HuH-7.5 (cell line): ENCODE measurements at regions not wholly inside any gene's neighbourhood (a gene's known extent, or its start where the extent isn't known, plus 50 kb on each side); places are given as distances from the start of the nearest gene placed in this dataset.
"Not testable (repeated sequence)": the region's sequence is repeated elsewhere in the genome, so short reads cannot be mapped to it uniquely, and the experiment has no call there.

ENCODE experiments used
- DNase-seq: peaks from one replicate; pipeline ENCODE4 v3.0.0; 2011; ENCODE audit warnings: low spot score

- no peak for DNase-seq
Observed at GRCh38 chr2:172288603-172289002, 138.8 kb upstream of the ITGA6 start.

DNA sequence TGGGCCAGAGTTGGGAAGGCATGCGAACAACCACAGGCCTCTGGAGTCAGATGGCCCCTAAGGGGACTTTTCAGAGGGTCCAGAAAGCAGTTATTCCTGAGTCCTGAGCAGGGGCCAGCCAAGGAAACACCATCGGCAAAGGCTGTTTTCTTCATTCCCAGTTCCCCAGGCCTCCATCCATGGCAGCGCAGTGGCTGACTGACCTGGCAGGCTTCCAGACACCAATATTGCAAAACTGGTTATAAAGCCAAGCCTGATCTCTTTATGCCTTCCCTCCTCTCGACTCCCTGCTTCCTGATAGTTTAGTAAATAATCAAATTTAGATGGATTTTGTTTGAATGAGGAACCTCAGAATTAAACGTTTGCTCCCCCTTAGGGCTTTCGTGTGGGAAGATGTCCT lies 133.4 kb upstream of the ITGA6 start:
- no peak for DNase-seq

- DNase-seq, result no peak
Observed at GRCh38 chr2:172294983-172295382, 132.4 kb upstream of the ITGA6 start.

- no peak for DNase-seq
Observed at GRCh38 chr2:172295677-172296076, 131.7 kb upstream of the ITGA6 start.

DNA sequence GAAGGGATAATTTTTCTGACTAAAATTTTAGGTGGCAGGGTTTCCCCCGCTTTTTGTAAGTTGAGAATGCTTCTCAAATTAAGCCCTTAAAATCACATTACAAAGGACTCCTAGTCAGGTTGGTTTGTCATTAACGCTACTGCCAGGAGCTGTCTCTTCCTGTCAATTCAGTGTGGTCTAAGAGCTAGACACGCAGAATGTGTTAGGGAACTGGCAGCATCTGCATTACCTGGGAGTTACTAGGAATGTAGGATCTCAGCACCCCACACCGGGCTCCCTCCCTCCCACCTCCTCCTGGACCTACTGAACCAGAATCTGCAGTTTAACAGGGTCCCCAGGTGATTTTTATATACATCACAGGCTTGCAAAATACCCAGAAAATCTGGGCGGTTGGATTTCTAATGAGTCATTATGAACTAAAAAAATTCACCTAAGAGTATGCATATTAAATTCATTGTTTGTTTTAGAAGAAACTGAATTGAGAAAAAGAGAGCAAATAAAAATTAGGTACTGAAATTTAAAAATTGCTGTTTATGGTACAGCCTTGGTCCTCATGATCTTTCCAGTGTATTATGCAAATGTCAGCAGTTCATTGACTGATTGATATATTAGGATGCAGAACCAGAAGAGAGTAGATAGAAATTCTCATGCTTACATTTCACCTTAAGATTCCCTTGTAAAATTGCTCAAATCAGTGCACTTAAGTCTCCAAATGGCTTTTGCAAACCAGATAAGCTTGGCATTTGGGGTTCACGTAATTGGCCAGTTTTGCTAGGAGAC lies 130.9 kb upstream of the ITGA6 start:
- no peak for DNase-seq

DNA sequence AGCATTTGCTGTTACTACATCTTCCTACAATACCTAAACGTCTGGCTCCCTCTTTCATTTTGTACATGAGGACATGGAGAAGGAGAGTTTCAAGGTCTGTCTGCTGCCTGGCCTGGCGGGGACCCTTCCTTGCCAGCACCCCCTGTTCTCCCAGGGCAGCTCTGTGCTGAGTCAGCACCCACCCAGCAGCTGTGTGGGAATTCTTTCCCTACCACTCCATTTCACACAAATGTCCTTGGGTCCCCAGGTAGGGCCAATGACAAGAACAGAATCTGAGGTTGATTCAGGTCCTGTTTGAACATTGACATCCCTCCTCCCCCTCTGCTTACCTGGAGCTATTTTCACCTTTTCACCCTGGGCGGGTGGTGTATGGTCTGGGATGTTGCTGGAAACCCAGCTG lies 129.9 kb upstream of the ITGA6 start:
- no peak for DNase-seq

GRCh38 chr2:172297950-172298349 lies 129.4 kb upstream of the ITGA6 start:
- DNase-seq, result no peak

GRCh38 chr2:172299741-172300140 lies 127.6 kb upstream of the ITGA6 start:
- DNase-seq, result no peak

DNA sequence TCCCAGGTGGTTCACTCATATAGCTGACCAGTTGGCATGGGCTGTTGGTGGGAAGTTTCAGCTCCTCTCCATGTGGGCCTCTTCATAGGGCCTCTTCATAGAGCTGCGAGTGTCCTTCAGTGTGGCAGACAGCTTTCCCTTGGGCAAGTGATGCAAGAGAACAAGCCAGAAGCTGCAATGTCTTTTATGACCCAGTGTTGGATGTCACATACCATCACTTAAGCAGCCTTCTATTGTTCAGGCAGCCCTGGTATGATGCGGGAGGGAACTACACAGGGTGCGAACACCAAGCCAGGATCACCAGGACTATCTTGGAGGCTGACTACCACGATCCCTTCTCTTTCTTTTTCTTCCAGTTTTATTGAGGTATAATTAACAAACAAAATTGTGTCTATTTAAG lies 126.5 kb upstream of the ITGA6 start:
- no peak for DNase-seq

- no peak for DNase-seq
Observed at GRCh38 chr2:172305066-172305465, 122.3 kb upstream of the ITGA6 start.

- DNase-seq, result no peak
Observed at GRCh38 chr2:172307800-172308199, 119.6 kb upstream of the ITGA6 start.

DNA sequence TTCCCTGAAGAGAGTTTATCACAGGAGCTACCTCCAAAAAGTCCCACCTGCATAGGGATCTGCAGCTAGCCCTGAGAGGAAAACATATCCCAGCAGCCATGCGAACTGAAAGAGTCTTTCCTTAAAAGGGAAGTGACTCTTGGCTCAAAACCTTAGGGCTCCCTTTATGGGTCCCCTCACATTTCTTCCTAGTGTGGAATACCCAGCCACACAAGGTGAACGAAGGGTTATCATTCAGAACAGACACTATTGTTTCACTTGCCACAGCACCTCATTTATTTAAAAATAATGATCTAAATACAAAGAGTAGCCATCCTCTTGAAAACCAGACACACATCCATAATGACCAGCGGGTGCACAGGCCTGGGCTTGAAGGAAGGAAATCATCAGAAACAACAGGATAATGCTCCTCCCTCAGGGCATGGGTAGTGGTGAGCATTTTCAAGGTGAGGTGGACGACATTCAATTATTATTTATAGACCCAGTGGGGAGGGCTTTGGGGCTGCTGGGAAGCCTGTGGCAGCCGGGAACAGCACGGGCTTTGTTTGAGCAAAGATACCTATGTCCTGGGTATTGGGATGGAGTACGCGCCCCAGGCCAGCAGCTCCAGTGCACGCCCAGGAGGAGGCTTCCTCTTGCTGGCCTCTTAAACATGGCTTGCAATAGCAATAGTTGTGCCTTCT lies 119.0 kb upstream of the ITGA6 start:
- DNase-seq, result no peak

DNA sequence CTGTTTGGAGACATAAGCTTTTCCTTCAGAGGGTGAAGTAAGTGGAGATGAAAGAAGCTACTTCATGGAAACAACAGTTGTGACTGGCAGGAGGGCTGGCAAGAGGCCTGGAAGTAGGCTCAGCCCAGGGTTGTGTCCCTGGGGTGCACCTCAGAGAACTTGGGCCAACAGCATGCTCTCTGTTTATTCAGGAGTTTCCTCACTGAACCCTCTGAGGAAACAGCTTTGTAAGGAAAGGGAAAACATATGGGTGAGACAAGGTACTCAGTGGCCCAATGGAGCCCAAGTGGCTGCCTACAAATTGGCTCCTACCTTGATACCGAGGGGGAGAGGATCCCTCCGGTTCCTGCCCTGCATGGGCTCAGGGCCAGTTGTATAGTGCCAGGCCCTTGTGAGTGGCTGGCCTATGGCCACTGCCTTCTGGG lies 115.5 kb upstream of the ITGA6 start:
- no peak for DNase-seq

DNA sequence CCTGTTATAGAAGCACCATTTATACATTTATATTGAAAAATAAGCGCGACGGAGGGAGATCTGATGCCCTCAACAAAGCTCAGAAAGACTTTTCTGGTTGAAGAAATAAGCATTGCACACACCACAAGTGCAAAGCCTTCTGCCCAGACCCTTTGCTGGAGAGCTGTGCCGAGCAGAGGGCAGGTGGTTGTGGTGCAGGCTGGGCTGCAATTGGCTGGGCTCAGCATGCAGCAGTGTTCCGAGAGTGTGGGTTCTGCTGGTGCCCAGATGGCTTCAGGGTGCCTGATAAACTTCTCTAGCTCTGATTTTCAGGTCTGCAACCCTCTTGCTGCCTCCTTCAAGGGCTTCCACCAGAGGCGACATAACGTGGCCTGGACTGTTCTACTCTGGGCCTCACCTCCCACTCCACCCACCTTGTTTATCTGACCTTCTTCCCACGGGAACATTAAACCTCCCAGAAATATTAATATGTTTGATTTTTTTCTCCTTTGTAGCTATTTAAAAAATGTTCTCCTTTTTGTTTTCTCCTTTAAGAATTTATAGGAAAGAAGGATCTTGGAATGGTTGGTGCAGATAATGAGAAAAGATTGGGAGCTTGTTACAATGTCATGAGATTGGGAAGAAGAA lies 113.6 kb upstream of the ITGA6 start:
- DNase-seq, result no peak

GRCh38 chr2:172315070-172315469 lies 112.3 kb upstream of the ITGA6 start:
- not testable (repeated sequence) for DNase-seq

- DNase-seq, result no peak
Observed at GRCh38 chr2:172322049-172322448, 105.3 kb upstream of the ITGA6 start.

DNA sequence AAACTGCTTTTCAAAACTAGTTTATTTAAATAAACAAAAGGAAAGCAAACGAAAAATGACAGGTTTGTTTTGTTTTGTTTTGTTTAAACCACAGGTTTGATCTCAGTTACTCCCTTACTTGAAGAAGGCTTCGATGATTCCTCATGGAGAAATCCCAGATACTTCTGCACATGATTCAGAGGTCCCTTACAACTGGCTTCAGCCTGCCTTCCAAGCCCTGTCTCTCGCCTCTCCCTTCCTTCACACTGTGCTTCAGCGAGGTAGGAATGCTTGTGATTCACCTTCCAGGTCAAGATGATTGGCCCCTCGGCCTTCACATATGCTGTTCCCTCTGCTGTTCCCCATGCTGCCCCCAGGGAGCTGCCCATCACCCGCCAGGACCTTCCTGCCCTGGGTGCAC lies 104.1 kb upstream of the ITGA6 start:
- DNase-seq, result no peak

GRCh38 chr2:172323861-172324597 lies 103.4 kb upstream of the ITGA6 start:
- DNase-seq, result no peak

DNA sequence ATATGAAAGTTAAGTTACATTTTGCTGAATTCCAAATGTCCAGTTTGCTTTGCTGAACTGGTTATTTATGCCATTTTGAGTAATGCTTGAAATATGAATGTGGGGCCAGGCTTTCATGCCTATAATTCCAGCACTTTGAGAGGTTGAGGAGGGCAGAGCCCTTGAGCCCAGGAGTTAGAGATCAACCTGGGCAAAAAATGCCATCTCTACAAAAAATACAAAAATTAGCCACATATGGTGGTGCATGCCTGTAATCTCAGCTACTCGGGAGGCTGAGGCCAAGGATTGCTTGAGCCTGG lies 101.2 kb upstream of the ITGA6 start:
- DNase-seq, result no peak

DNA sequence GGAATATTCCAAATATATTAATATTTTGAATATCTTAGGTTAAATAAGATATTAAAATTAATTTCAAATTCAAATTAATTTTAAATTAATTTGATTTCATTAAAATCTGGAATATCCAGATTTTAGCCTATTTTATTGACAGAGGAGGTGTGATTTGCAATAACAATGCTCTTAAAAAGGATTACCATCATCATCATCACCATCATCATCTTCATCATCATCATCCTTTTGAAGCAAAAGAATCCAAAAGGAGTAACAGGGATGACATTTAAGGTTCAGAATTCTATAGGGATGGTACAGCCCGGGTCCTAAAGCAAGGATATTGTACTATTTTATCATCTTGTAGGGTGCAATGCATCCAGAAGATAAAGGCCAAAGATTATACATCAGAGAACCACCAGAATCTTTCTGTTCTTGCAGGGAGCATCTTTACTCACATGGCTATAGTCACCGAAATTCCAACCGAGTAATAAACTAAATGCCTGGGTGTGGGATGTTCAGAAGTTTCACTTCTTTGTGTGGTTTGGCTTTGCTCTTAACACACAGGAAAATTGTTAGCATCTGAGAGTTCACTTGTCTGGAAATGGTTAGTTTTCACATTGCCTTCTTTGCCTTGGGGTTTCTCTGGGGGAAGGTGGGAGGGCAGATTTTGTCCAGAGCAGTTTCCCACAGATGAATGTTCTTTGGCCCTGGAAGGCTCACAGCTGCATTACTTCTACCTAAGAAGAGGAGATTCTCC lies 99.1 kb upstream of the ITGA6 start:
- DNase-seq, result no peak

- DNase-seq, result no peak
Observed at GRCh38 chr2:172329416-172329773, 98.0 kb upstream of the ITGA6 start.
